ENCODE measurements at regions not wholly inside any gene's neighbourhood (a gene's known extent, or its start where the extent isn't known, plus 50 kb on each side); places are given as distances from the start of the nearest gene placed in this dataset.

DNA sequence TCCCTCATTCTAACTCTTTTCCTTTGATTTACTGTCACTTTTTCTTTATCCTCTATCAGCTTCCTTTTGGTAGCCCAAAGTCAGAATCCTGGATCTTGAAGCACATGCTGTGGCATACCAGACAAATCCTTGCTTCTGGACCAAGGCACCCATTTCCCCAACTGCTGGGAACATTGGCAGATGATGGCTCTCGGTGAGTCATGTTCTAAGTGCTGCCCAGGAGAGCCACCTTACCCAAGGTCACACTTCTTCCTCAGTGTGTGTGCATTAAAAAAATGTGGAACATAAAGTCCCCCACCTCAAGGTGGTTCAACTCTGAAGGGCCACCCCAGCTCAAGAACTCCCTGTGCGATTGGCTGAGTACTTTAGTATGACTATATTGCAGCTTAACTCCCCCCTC lies 141.4 kb upstream of the PUM3 start:
- Histone ChIP-seq H4K20me1 (ENCODE audit: control insufficient read depth, insufficient read depth, insufficient read length) (no peaks in the 10 kb centered on the region), H3K4me1 (ENCODE audit: insufficient read depth, low read length) (no peaks in the 10 kb centered on the region), H3K79me1 (ENCODE audit: insufficient read depth, low read depth, low read length, poor library complexity, severe bottlenecking) (no peaks in the 10 kb centered on the region), H3K27ac (ENCODE audit: insufficient read length, low read depth, low read length) (no peak overlapping the region), H3K14ac (ENCODE audit: insufficient read depth, low read length) (no peak overlapping the region), H3K4me2 (ENCODE audit: insufficient read depth, insufficient read length, low read length) (no peak overlapping the region), H2BK12ac (ENCODE audit: insufficient read length, low read depth, low read length) (no peak overlapping the region), H2AFZ (ENCODE audit: low read length) (no peak overlapping the region), H3K56ac (ENCODE audit: insufficient read length, low read depth, low read length) (no peak overlapping the region), H3K9me3 (ENCODE audit: control insufficient read depth, low read depth, low read length) (no peaks in the 10 kb centered on the region), H3K18ac (ENCODE audit: insufficient read length, low read depth, low read length) (no peak overlapping the region), H2BK20ac (ENCODE audit: low read depth, low read length, poor library complexity, severe bottlenecking) (no peak overlapping the region), H3K23ac (ENCODE audit: insufficient read length, low read depth, low read length) (no peak overlapping the region), H4K5ac (ENCODE audit: insufficient read length, low read depth, low read length) (no peak overlapping the region), H4K91ac (ENCODE audit: insufficient read length, low read depth, low read length) (no peak overlapping the region), H2BK15ac (ENCODE audit: low read depth, low read length) (no peak overlapping the region), H4K8ac (replicated peaks; ENCODE audit: insufficient read length, low read depth, low read length) (no peak overlapping the region), H3T11ph (ENCODE audit: low read length) (no peak overlapping the region), H3K23me2 (ENCODE audit: insufficient read length, low read depth, low read length, poor library complexity, severe bottlenecking) (no peaks in the 10 kb centered on the region), H2BK5ac (ENCODE audit: insufficient read length, low read length) (no peak overlapping the region), H3K27me3 (ENCODE audit: insufficient read depth, low read length) (no peaks in the 10 kb centered on the region), H3K9ac (ENCODE audit: extremely low read depth, insufficient read length, low read length) (no peak overlapping the region), H3K79me2 (ENCODE audit: insufficient read depth, low read length) (no peaks in the 10 kb centered on the region), H2BK120ac (ENCODE audit: low read depth, low read length, poor library complexity, severe bottlenecking) (no peak overlapping the region), H3K4ac (ENCODE audit: low read depth, low read length) (no peak overlapping the region), H2AK5ac (ENCODE audit: insufficient read length, low read length) (no peak overlapping the region)
- Mint-ChIP-seq H3K27me3 (ENCODE audit: low read depth) (peaks cover 4% of the 10 kb centered on the region; the same call in 1 of the 2 replicates), H3K36me3 (ENCODE audit: insufficient read depth in 1 of 3, low read depth in 3 of 3) (no peaks in the 10 kb centered on the region), H3K4me1 (no peaks in the 10 kb centered on the region), H3K4me3 (no peak overlapping the region), H3K9me3 (peaks cover 0 to 2% of the 10 kb centered on the region in 2 experiments; a peak in 1 of 5 replicates), H3K27ac (peak overlapping the region in 1 of 3 experiments; percentile 40; a peak in 1 of 7 replicates)
- no CpG with 5 or more reads among the region's 2 CpGs for whole genome bisulfite sequencing (ENCODE audit: extremely low coverage, insufficient read length, low lambda C conversion rate)
- TF ChIP-seq, protein P1, sequence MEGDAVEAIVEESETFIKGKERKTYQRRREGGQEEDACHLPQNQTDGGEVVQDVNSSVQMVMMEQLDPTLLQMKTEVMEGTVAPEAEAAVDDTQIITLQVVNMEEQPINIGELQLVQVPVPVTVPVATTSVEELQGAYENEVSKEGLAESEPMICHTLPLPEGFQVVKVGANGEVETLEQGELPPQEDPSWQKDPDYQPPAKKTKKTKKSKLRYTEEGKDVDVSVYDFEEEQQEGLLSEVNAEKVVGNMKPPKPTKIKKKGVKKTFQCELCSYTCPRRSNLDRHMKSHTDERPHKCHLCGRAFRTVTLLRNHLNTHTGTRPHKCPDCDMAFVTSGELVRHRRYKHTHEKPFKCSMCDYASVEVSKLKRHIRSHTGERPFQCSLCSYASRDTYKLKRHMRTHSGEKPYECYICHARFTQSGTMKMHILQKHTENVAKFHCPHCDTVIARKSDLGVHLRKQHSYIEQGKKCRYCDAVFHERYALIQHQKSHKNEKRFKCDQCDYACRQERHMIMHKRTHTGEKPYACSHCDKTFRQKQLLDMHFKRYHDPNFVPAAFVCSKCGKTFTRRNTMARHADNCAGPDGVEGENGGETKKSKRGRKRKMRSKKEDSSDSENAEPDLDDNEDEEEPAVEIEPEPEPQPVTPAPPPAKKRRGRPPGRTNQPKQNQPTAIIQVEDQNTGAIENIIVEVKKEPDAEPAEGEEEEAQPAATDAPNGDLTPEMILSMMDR (conservative IDR thresholded peaks at IDR 0.05) = no peak
- no peak for DNase-seq
